DND-41 (cell line): ENCODE measurements at regions not wholly inside any gene's neighbourhood (a gene's known extent, or its start where the extent isn't known, plus 50 kb on each side); places are given as distances from the start of the nearest gene placed in this dataset.

ENCODE experiments used
- ATAC-seq: fragments of 200-7000 bp; cut with Tn5 transposase; 3 replicates; pipeline ENCODE4 v1.9.1; 2021; ENCODE audit warnings: low read depth; ENCODE audit not compliant: insufficient read depth
- DNase-seq: peaks from one replicate; pipeline ENCODE4 v3.0.0-alpha.2; 2020
- H2AFZ ChIP-seq: 2 replicates; pipeline ENCODE4 v1.6.0; 2012; ENCODE audit warnings: low read depth, low read length
- H3K27ac ChIP-seq: 2 replicates; pipeline ENCODE4 v1.5.1; 2012; ENCODE audit warnings: low read length, inconsistent platforms
- H3K27me3 ChIP-seq: fragments of 200-600 bp; sonication (generic); 2 replicates; pipeline ENCODE4 v1.6.0; 2012; ENCODE audit warnings: low read length, mild to moderate bottlenecking, inconsistent platforms; ENCODE audit not compliant: insufficient read depth, poor library complexity
- H3K36me3 ChIP-seq: 2 replicates; pipeline ENCODE4 v1.5.1; 2012; ENCODE audit warnings: low read length, inconsistent platforms; ENCODE audit not compliant: insufficient read depth
- H3K4me1 ChIP-seq: 2 replicates; pipeline ENCODE4 v1.5.1; 2012; ENCODE audit warnings: mild to moderate bottlenecking, low read length; ENCODE audit not compliant: insufficient read depth
- H3K4me2 ChIP-seq: 2 replicates; pipeline ENCODE4 v1.6.0; 2012; ENCODE audit warnings: mild to moderate bottlenecking, moderate library complexity, low read length, inconsistent platforms; ENCODE audit not compliant: insufficient read depth
- H3K4me3 ChIP-seq, 2 experiments: fragments of 200-600 bp in 1 of 2; shearing (Covaris generic) in 1 of 2; 2 replicates each; pipeline ENCODE4 v1.5.1; 2012 to 2016; ENCODE audit warnings: inconsistent platforms in 2 of 2, low read length in 2 of 2, mild to moderate bottlenecking in 2 of 2, low read depth in 1 of 2, moderate library complexity in 1 of 2
- H3K79me2 ChIP-seq: 2 replicates; pipeline ENCODE4 v1.6.0; 2012; ENCODE audit warnings: low read length, inconsistent platforms; ENCODE audit not compliant: insufficient read depth
- H3K9ac ChIP-seq: 2 replicates; pipeline ENCODE4 v1.6.0; 2012; ENCODE audit warnings: low read depth, mild to moderate bottlenecking, inconsistent platforms, low read length, moderate library complexity
- H3K9me3 ChIP-seq: 2 replicates; pipeline ENCODE4 v1.5.1; 2012; ENCODE audit warnings: low read length, moderate library complexity, mild to moderate bottlenecking, inconsistent platforms; ENCODE audit not compliant: insufficient read depth, severe bottlenecking
- H4K20me1 ChIP-seq: 2 replicates; pipeline ENCODE4 v1.6.0; 2012; ENCODE audit warnings: low read length; ENCODE audit not compliant: insufficient read depth
- EZH2 ChIP-seq: IDR thresholded peaks from 3 replicates; pipeline ENCODE4 v1.6.1; 2012; ENCODE audit warnings: borderline replicate concordance, low read depth, mild to moderate bottlenecking, moderate library complexity, low read length, inconsistent platforms; ENCODE audit not compliant: severe bottlenecking
- TF ChIP-seq, protein P1 (sequence below): IDR thresholded peaks from 2 replicates; pipeline ENCODE4 v1.5.1; 2012; ENCODE audit warnings: borderline replicate concordance, low read length, moderate library complexity, mild to moderate bottlenecking; ENCODE audit not compliant: poor library complexity, severe bottlenecking; ENCODE audit errors: extremely low read depth

DNA sequence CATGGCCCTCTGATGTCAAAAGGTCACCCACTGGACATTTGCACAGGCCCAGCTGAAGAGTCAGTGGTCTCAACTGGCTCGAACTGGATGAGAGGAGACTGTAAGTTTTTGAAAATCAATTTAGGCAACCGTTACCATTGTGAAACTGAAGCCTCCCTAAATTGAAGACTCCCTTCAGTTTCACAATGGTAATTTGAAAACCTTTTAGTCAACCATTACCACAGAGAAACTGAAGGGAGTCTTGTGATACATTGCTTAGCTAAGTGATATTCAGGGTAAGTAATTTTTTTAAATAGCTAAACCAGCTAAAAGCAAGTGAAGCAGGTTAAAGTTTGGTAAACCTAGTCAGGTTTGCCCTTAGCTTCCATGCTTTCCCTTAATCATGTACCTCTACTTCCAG lies 197.3 kb upstream of the NT5E start:
- Histone ChIP-seq H3K79me2 (no peaks in the 10 kb centered on the region), H3K4me2 (no peak overlapping the region), H3K9me3 (peaks cover 5% of the 10 kb centered on the region), H3K4me1 (no peaks in the 10 kb centered on the region), H3K36me3 (no peaks in the 10 kb centered on the region), H3K9ac (no peak overlapping the region), H3K27me3 (no peaks in the 10 kb centered on the region), H3K27ac (no peak overlapping the region), H4K20me1 (no peaks in the 10 kb centered on the region), H2AFZ (no peak overlapping the region), H3K4me3 (no peak overlapping the region)
- ATAC-seq: no peak
- TF ChIP-seq EZH2: no peak
- no peak for DNase-seq

- Histone ChIP-seq H3K9ac (no peak overlapping the region), H3K4me1 (no peaks in the 10 kb centered on the region), H3K4me2 (no peak overlapping the region), H3K4me3 (no peak overlapping the region), H4K20me1 (no peaks in the 10 kb centered on the region), H2AFZ (no peak overlapping the region), H3K79me2 (no peaks in the 10 kb centered on the region), H3K9me3 (peaks cover 5% of the 10 kb centered on the region), H3K27me3 (no peaks in the 10 kb centered on the region), H3K36me3 (no peaks in the 10 kb centered on the region), H3K27ac (no peak overlapping the region)
- no peak for DNase-seq
- no peak for ATAC-seq
- no peak for TF ChIP-seq EZH2
- TF ChIP-seq, protein P1, sequence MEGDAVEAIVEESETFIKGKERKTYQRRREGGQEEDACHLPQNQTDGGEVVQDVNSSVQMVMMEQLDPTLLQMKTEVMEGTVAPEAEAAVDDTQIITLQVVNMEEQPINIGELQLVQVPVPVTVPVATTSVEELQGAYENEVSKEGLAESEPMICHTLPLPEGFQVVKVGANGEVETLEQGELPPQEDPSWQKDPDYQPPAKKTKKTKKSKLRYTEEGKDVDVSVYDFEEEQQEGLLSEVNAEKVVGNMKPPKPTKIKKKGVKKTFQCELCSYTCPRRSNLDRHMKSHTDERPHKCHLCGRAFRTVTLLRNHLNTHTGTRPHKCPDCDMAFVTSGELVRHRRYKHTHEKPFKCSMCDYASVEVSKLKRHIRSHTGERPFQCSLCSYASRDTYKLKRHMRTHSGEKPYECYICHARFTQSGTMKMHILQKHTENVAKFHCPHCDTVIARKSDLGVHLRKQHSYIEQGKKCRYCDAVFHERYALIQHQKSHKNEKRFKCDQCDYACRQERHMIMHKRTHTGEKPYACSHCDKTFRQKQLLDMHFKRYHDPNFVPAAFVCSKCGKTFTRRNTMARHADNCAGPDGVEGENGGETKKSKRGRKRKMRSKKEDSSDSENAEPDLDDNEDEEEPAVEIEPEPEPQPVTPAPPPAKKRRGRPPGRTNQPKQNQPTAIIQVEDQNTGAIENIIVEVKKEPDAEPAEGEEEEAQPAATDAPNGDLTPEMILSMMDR: no peak
These were observed 197.8 kb upstream of the NT5E start for GRCh38 chr6:85252085-85252484.

DNA sequence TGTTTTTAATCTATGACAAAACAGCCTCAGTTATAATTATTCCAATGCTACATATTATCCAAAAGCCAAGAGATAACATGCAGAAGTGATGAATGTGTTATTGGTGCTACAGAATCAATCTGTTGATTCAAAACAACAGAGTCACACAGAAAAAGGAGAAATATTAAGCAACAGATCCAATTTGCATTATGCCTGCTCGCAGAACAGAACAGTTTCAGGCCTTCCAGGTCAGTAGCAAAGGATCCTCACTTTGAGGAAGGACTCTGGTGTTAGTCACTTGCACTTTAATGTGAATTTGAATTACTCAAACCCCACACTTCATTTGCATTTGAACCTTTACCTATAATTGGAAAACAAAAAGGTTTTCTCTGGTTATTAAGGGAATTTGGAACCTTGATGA lies 198.6 kb upstream of the NT5E start:
- no peak for ATAC-seq
- no peaks in the 10 kb centered on the region for H3K27me3 ChIP-seq
- no peak overlapping the region for H3K4me2 ChIP-seq
- no peaks in the 10 kb centered on the region for H4K20me1 ChIP-seq
- no peak overlapping the region for H3K27ac ChIP-seq
- TF ChIP-seq, protein P1: no peak
- TF ChIP-seq EZH2: no peak
- no peaks in the 10 kb centered on the region for H3K36me3 ChIP-seq
- H3K79me2 ChIP-seq: no peaks in the 10 kb centered on the region
- H3K9me3 ChIP-seq: peaks cover 5% of the 10 kb centered on the region
- H3K4me1 ChIP-seq: no peaks in the 10 kb centered on the region
- DNase-seq: no peak
- H3K9ac ChIP-seq: no peak overlapping the region
- no peak overlapping the region for H3K4me3 ChIP-seq
- no peak overlapping the region for H2AFZ ChIP-seq

DNA sequence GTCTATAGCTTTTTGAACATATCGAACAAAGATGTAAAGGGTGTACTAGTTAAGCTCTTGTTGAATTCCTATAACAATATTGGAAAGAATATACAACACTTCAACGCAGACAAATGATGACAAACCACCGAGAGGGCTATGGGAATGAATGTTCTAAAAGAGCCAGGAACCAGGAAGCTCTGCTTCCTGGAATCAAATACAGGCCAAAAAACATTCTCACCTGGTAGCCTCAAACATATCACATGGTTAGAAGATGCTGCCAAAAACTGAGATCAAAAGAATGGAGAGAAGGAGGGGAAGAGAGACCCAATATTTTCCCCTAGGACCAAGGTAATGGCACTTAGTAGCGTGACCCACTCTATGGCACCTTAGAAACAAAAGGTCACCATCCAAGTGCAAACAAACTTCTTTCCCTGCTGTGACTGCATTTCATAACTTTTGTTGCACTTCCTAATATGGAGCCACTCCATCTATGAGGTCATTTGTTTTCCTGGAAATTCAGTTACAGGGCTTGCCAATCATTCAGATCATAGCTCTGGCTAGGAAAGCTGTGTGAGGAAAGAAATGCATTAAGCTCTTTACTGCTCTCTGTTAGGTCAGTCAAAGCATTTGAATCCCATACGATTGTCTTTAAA lies 199.2 kb upstream of the NT5E start:
- Histone ChIP-seq H3K9me3 (peaks cover 5% of the 10 kb centered on the region), H3K79me2 (no peaks in the 10 kb centered on the region), H3K27me3 (no peaks in the 10 kb centered on the region), H3K36me3 (no peaks in the 10 kb centered on the region), H3K4me2 (no peak overlapping the region), H2AFZ (no peak overlapping the region), H3K27ac (no peak overlapping the region), H4K20me1 (no peaks in the 10 kb centered on the region), H3K4me1 (no peaks in the 10 kb centered on the region), H3K9ac (no peak overlapping the region), H3K4me3 (no peak overlapping the region)
- ATAC-seq (no peak), DNase-seq (no peak)
- TF ChIP-seq, protein P1: no peak
- no peak for TF ChIP-seq EZH2
